ENCODE measurements at regions not wholly inside any gene's neighbourhood (a gene's known extent, or its start where the extent isn't known, plus 50 kb on each side); places are given as distances from the start of the nearest gene placed in this dataset.

GRCh38 chr20:16922834-16923233 is 174.7 kb downstream of the OTOR start:
- peak overlapping the region in 1 of 2 donors; percentile 14 for H3K27ac ChIP-seq
- TF ChIP-seq CTCF (IDR thresholded peaks at IDR 0.05): no peak
- DNase-seq (ENCODE audit: low spot score): no peak
- no peak overlapping the region for H3K4me3 ChIP-seq

GRCh38 chr20:16926626-16927430 is 178.7 kb downstream of the OTOR start:
- Histone ChIP-seq H3K27ac (no peak overlapping the region), H3K4me3 (no peak overlapping the region)
- TF ChIP-seq CTCF (IDR thresholded peaks at IDR 0.05): no peak
- no peak for DNase-seq (ENCODE audit: low spot score)

GRCh38 chr20:16929756-16930155 is 181.6 kb downstream of the OTOR start:
- no peak for DNase-seq (ENCODE audit: low spot score)
- no peak for TF ChIP-seq CTCF (IDR thresholded peaks at IDR 0.05)
- Histone ChIP-seq H3K27ac (no peak overlapping the region), H3K4me3 (no peak overlapping the region)

- no peak for TF ChIP-seq CTCF (IDR thresholded peaks at IDR 0.05)
- H3K27ac ChIP-seq: no peak overlapping the region
- no peak for DNase-seq (ENCODE audit: low spot score)
- no peak overlapping the region for H3K4me3 ChIP-seq
Observed at GRCh38 chr20:16930656-16931055, 182.5 kb downstream of the OTOR start.

GRCh38 chr20:16939051-16939450 is 190.9 kb downstream of the OTOR start:
- H3K27ac ChIP-seq: no peak overlapping the region
- DNase-seq (ENCODE audit: low spot score): no peak
- no peak overlapping the region for H3K4me3 ChIP-seq
- TF ChIP-seq CTCF (IDR thresholded peaks at IDR 0.05): no peak

GRCh38 chr20:16940701-16941100 is 192.5 kb downstream of the OTOR start:
- no peak for DNase-seq (ENCODE audit: low spot score)
- no peak for TF ChIP-seq CTCF (IDR thresholded peaks at IDR 0.05)
- Histone ChIP-seq H3K27ac (no peak overlapping the region), H3K4me3 (no peak overlapping the region)

- TF ChIP-seq CTCF (IDR thresholded peaks at IDR 0.05): no peak
- DNase-seq (ENCODE audit: low spot score): no peak
- no peak overlapping the region for H3K4me3 ChIP-seq
- H3K27ac ChIP-seq: no peak overlapping the region
Observed at GRCh38 chr20:16942051-16942450, 193.9 kb downstream of the OTOR start.
